Hepatocyte (in vitro differentiated cells): ENCODE measurements at regions not wholly inside any gene's neighbourhood (a gene's known extent, or its start where the extent isn't known, plus 50 kb on each side); places are given as distances from the start of the nearest gene placed in this dataset. TPM values are rescaled to one million over a fixed set of nuclear protein-coding genes. Genes with fewer than 3 reads are reported as not detected.

Experiments
- DNase-seq: peaks from one replicate; pipeline ENCODE4 v3.0.0-alpha.2; 2016; ENCODE audit warnings: low spot score
- H2AFZ ChIP-seq: fragments of 200-600 bp; sonication (generic); 2 replicates; pipeline ENCODE4 v1.6.0; 2016; ENCODE audit warnings: antibody characterized with exemption, mild to moderate bottlenecking
- H3K27ac ChIP-seq: fragments of 200-600 bp; sonication (generic); 2 replicates; pipeline ENCODE4 v1.5.1; 2016; ENCODE audit warnings: mild to moderate bottlenecking
- H3K27me3 ChIP-seq: fragments of 200-600 bp; sonication (generic); 2 replicates; pipeline ENCODE4 v1.6.1; 2016
- H3K36me3 ChIP-seq: fragments of 200-600 bp; sonication (generic); replicated peaks from 2 replicates; pipeline ENCODE4 v1.5.1; 2016; ENCODE audit warnings: low read depth; ENCODE audit not compliant: insufficient read depth
- H3K4me1 ChIP-seq: fragments of 200-600 bp; sonication (generic); 2 replicates; pipeline ENCODE4 v1.5.1; 2016; ENCODE audit warnings: mild to moderate bottlenecking, moderate library complexity; ENCODE audit not compliant: insufficient read depth
- H3K4me2 ChIP-seq: fragments of 200-600 bp; sonication (generic); 2 replicates; pipeline ENCODE4 v1.6.0; 2016
- H3K4me3 ChIP-seq: fragments of 200-600 bp; sonication (generic); 2 replicates; pipeline ENCODE4 v1.5.1; 2016; ENCODE audit warnings: mild to moderate bottlenecking
- H3K79me2 ChIP-seq: fragments of 200-600 bp; sonication (generic); 2 replicates; pipeline ENCODE4 v1.6.0; 2017; ENCODE audit warnings: mild to moderate bottlenecking
- H3K9me2 ChIP-seq: fragments of 200-600 bp; sonication (generic); replicated peaks from 2 replicates; pipeline ENCODE4 v1.6.0; 2017; ENCODE audit warnings: mild to moderate bottlenecking; ENCODE audit not compliant: insufficient read depth
- H3K9me3 ChIP-seq: fragments of 200-600 bp; sonication (generic); 2 replicates; pipeline ENCODE4 v1.5.1; 2016; ENCODE audit warnings: low read depth, mild to moderate bottlenecking
- H4K20me1 ChIP-seq: fragments of 200-600 bp; sonication (generic); 2 replicates; pipeline ENCODE4 v1.6.0; 2016; ENCODE audit warnings: mild to moderate bottlenecking; ENCODE audit not compliant: insufficient read depth, poor library complexity, severe bottlenecking
- CTCF ChIP-seq: fragments of 200-600 bp; sonication (generic); IDR thresholded peaks from 2 replicates; pipeline ENCODE4 v1.5.1; 2016; ENCODE audit warnings: antibody characterized with exemption, mild to moderate bottlenecking; ENCODE audit not compliant: poor library complexity
- EZH2 ChIP-seq: fragments of 200-600 bp; sonication (generic); IDR thresholded peaks from 2 replicates; pipeline ENCODE4 v1.6.1; 2016; ENCODE audit warnings: antibody characterized with exemption, mild to moderate bottlenecking, borderline replicate concordance
- EZH2phosphoT487 ChIP-seq: fragments of 200-600 bp; sonication (generic); IDR thresholded peaks from one replicate; pipeline ENCODE4 v1.6.1; 2018; ENCODE audit warnings: antibody characterized with exemption, mild to moderate bottlenecking, low read depth, moderate library complexity; ENCODE audit not compliant: unreplicated experiment, severe bottlenecking
- WGBS: methylation state at CpG from one replicate; pipeline ENCODE4 v1.1.6; 2016; ENCODE audit warnings: low lambda C conversion rate; ENCODE audit errors: missing lambda C conversion rate; 5-methylcytosine and 5-hydroxymethylcytosine counted together
- small RNA-seq: library from RNA; depleted of rRNA; stranded (forward); fragments of <200 nt; gene quantifications from one replicate; pipeline ENCODE3, GENCODE V24; 2014

- WGBS = 55% methylated on average over 10 of the region's 10 CpGs
- TF ChIP-seq EZH2 = no peak
- TF ChIP-seq EZH2phosphoT487 = no peak
- TF ChIP-seq CTCF = no peak
- peak overlapping the region; percentile 16 for H2AFZ ChIP-seq
- peak overlapping the region; percentile 3 for H3K27ac ChIP-seq
- H3K4me3 ChIP-seq = no peak overlapping the region
- no peaks in the 10 kb centered on the region for H4K20me1 ChIP-seq
- peaks cover 11% of the 10 kb centered on the region for H3K4me1 ChIP-seq
- no peaks in the 10 kb centered on the region for H3K79me2 ChIP-seq
- no peak for DNase-seq
- no peaks in the 10 kb centered on the region for H3K27me3 ChIP-seq
- no peaks in the 10 kb centered on the region for H3K9me3 ChIP-seq
- H3K9me2 ChIP-seq = no peaks in the 10 kb centered on the region
- peak overlapping the region; percentile 67 for H3K4me2 ChIP-seq
- no peaks in the 10 kb centered on the region for H3K36me3 ChIP-seq
These were observed 50.8 kb upstream of the CWC22 start for GRCh38 chr2:180057706-180058412.

Small RNA genes lying in the stretch of these regions (small RNA-seq; reads per million reads assigned to genes)
- not detected for gene AC012669.1
